HFF-Myc (cell line): ENCODE measurements at regions not wholly inside any gene's neighbourhood (a gene's known extent, or its start where the extent isn't known, plus 50 kb on each side); places are given as distances from the start of the nearest gene placed in this dataset.

ENCODE experiments used
- DNase-seq: peaks from one replicate; pipeline ENCODE4 v3.0.0-alpha.2; 2011; ENCODE audit warnings: low read depth; ENCODE audit errors: extremely low read depth
- H3K4me3 ChIP-seq: replicated peaks from 2 replicates; pipeline ENCODE4 v1.5.1; 2011; ENCODE audit warnings: low read depth, mild to moderate bottlenecking, control low read depth, low read length
- TF ChIP-seq, protein P1 (sequence below): IDR thresholded peaks from 2 replicates; pipeline ENCODE4 v1.5.1; 2012; ENCODE audit warnings: mild to moderate bottlenecking, low read depth, low read length, control low read depth; ENCODE audit errors: missing control alignments

DNA sequence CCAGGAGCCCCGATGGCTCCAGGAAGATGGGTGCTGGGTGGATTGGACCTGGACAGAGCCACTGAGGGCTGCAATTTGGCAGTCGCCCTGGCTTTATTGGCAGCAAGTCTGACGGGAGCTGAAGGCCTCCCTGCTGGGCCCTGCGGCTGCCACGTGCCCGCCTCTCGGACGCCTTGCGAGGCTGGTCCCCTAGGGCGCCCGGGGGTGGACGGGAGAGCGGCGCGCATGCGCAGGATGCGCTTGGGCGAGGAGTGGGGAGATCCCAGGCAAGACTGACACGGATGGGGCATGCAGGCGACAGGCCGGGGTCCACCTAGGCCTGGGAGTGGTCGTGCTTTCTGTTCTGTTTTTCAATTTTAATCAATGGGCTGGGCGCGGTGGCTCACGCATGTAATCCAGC lies 150.0 kb downstream of the ADAMTS15 start:
- TF ChIP-seq, protein P1, sequence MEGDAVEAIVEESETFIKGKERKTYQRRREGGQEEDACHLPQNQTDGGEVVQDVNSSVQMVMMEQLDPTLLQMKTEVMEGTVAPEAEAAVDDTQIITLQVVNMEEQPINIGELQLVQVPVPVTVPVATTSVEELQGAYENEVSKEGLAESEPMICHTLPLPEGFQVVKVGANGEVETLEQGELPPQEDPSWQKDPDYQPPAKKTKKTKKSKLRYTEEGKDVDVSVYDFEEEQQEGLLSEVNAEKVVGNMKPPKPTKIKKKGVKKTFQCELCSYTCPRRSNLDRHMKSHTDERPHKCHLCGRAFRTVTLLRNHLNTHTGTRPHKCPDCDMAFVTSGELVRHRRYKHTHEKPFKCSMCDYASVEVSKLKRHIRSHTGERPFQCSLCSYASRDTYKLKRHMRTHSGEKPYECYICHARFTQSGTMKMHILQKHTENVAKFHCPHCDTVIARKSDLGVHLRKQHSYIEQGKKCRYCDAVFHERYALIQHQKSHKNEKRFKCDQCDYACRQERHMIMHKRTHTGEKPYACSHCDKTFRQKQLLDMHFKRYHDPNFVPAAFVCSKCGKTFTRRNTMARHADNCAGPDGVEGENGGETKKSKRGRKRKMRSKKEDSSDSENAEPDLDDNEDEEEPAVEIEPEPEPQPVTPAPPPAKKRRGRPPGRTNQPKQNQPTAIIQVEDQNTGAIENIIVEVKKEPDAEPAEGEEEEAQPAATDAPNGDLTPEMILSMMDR: no peak
- no peak for DNase-seq
- no peak overlapping the region for H3K4me3 ChIP-seq

DNA sequence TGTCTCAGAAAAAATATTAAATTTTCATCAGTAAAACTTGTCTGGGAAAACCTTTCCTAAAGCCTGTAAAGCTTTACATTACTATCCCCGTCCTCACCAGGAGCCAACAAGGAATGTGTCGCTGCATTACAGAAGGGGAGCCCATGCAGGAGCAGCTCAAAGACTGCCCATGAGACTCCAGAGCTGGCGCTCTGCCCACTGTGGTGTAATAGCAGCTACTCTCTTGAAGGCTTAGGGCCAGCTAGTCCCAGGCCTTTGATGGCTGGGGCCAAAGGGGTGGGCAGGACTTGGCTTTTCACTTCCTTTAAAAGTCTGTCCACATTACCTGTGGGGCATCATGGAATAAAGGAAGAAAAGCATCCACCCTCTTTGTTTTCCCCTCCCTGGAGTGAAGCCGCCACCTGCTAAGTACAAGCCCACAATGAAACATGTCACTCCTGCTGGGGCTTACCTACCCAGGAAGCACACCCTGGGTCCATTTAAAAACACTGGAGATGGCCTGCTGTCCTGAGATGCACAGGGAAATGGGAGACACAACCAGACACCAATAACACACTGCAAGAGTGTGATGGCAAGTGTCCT lies 150.7 kb downstream of the ADAMTS15 start:
- TF ChIP-seq, protein P1: no peak
- no peak for DNase-seq
- no peak overlapping the region for H3K4me3 ChIP-seq

DNA sequence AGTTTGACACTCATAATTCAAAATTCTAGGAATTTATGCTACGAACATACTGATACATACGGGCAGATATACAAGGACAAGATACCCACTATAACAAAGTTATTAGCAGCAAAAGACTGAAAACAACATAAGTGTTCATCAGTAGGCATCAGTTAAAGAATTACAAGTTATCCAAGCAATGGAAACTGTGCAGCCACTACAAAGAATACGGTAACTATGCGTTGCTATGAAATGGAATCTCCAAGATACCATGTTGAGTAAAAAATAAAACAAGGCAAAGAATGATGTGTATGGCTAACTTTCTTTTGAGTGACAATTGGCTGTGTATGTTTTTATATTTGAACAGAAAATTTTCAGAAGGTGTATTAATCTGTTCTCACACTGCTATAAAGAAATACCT lies 151.7 kb downstream of the ADAMTS15 start:
- H3K4me3 ChIP-seq: no peak overlapping the region
- TF ChIP-seq, protein P1: no peak
- DNase-seq: no peak

DNA sequence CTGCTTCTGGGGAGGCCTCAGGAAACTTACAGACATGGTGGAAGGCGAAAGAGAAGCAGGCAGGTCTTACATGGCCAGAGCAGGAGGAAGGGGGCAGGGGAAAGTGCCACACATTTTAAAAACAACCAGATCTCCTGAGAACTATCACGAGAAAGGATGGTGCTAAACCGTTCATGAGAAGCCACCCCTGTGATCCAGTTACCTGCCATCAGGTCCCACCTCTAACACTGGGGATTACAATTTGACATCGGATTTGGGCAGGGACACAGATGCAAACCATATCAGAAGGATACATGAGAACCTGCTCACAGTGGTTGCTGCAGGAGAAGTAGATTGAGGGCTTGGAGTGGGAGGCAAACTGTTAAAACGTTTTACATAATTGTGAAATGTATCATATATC lies 152.2 kb downstream of the ADAMTS15 start:
- H3K4me3 ChIP-seq: no peak overlapping the region
- TF ChIP-seq, protein P1: no peak
- no peak for DNase-seq

DNA sequence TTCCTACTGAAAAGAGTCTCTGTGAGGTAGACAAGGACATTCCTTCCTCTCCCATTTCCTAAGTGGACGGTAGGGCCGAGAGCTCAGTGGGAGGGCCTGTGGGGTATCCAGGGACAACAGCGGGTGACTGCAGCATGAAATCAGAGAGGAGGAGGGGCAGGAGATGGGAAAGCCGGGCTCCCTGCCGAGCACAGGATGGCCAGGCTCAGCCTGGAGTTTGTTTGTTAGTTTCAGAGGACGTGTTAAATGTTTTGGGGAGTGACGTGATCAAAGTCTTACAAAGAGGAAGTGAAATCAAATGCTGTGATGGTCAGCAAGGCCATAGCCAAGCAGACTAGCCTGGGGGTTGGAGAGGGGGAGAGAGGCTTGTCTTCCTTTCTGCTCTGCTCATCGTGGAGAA lies 152.7 kb downstream of the ADAMTS15 start:
- H3K4me3 ChIP-seq: no peak overlapping the region
- no peak for DNase-seq
- TF ChIP-seq, protein P1: no peak

DNA sequence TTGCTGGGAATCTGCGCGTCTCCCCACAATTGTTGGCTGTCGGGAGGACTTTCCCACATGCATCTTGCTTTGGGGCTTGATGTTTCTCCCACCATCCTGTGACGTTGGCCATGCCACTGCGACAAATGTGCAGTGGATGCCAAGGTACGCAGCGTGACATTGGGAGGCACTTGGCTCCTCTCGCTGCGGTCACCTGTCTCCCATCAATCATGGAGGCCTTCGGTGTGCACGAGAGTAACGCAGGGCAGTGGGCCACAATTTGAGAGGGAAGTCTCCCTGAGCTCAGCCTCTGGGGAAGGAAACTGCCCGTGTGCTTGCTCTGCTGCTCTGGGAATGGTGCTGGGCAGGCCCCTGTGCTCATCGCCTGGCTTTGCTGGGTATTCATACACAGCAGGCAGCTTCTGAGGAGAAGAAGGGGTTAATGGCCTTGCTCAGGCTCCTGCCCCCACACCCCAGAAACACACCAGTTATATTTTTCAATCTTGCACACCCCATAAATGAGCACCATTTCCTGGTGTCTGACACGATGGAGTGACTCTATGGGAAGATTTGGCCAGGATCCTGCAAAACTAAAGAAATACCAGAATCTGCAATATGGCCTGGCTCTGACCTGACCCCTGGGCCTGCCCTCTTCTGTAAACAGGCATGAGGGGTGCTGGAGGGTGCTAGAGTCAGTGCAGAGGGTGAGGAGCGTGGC lies 153.5 kb downstream of the ADAMTS15 start:
- H3K4me3 ChIP-seq: no peak overlapping the region
- DNase-seq: no peak
- TF ChIP-seq, protein P1: no peak
